Testis (tissue), 2 donors: ENCODE measurements at regions not wholly inside any gene's neighbourhood (a gene's known extent, or its start where the extent isn't known, plus 50 kb on each side); places are given as distances from the start of the nearest gene placed in this dataset.

Source experiments
- POLR2A ChIP-seq: fragments of 450-650 bp; IDR thresholded peaks from one replicate; pipeline ENCODE4 v1.6.1; 2017; ENCODE audit warnings: antibody characterized with exemption, mild to moderate bottlenecking, moderate library complexity
- TF ChIP-seq, protein P1 (sequence below), 3 experiments: fragments of 450-650 bp in 2 of 3; fragments of 200-600 bp in 1 of 3; sonication (generic) in 1 of 3; IDR thresholded peaks; one replicate each; pipeline ENCODE4 v1.5.1; 2016 to 2019; ENCODE audit warnings: antibody characterized with exemption in 3 of 3, mild to moderate bottlenecking in 2 of 3, moderate library complexity in 1 of 3

GRCh38 chr9:120080849-120081248 is 499.1 kb downstream of the CDK5RAP2 start:
- TF ChIP-seq, protein P1, sequence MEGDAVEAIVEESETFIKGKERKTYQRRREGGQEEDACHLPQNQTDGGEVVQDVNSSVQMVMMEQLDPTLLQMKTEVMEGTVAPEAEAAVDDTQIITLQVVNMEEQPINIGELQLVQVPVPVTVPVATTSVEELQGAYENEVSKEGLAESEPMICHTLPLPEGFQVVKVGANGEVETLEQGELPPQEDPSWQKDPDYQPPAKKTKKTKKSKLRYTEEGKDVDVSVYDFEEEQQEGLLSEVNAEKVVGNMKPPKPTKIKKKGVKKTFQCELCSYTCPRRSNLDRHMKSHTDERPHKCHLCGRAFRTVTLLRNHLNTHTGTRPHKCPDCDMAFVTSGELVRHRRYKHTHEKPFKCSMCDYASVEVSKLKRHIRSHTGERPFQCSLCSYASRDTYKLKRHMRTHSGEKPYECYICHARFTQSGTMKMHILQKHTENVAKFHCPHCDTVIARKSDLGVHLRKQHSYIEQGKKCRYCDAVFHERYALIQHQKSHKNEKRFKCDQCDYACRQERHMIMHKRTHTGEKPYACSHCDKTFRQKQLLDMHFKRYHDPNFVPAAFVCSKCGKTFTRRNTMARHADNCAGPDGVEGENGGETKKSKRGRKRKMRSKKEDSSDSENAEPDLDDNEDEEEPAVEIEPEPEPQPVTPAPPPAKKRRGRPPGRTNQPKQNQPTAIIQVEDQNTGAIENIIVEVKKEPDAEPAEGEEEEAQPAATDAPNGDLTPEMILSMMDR (IDR thresholded peaks at IDR 0.05), result no peak
- no peak for TF ChIP-seq POLR2A
